GM19328 (cell line): ENCODE measurements at regions not wholly inside any gene's neighbourhood (a gene's known extent, or its start where the extent isn't known, plus 50 kb on each side); places are given as distances from the start of the nearest gene placed in this dataset.
"Not testable (repeated sequence)": the region's sequence is repeated elsewhere in the genome, so short reads cannot be mapped to it uniquely, and the experiment has no call there.

Source experiments
- ATAC-seq: cut with Tn5 transposase; IDR thresholded peaks from one replicate; pipeline ENCODE4 v1.9.1; 2021; ENCODE audit warnings: mild to moderate bottlenecking, moderate library complexity; ENCODE audit not compliant: unreplicated experiment

GRCh38 chr1:187689129-187689528 is 860.4 kb downstream of the PLA2G4A start:
- no peak for ATAC-seq

DNA sequence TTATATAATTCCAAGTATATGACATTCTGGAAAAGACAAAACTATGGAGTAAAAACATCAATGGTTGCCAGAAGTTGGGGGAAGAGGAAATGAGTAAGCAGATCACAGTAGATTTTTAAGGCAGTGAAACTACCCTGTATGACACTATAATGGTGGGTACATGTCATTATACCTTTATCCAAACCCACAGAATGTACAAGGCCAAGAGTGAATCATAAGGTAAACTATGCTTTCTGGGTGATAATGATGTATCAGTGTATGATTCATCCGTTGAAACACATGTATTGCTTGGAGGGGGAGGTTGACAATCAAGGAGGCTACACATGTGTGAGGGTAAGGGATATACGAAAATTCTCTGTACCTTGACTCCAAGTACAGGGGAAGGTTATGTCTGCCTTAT is 862.7 kb downstream of the PLA2G4A start:
- ATAC-seq: no peak

DNA sequence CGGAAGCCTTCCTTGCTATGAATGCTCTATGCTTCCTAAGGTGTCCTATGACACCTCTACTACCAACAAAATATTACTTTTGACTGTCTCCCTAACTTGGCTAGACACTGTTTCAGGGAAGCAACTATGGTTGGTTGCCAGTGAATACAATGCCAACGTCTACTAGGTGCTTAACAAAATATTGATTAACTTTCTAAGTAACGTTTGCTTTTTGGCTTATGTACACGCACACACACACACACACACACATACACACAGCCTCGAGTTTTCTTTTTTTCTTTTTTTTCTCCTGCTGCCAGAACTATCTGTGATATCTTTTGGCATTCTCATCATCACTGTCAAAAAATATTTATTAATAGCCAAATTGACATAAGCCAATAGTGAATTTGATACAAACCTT is 864.0 kb downstream of the PLA2G4A start:
- no peak for ATAC-seq

GRCh38 chr1:187696073-187696472 is 867.3 kb downstream of the PLA2G4A start:
- ATAC-seq: no peak

GRCh38 chr1:187703138-187704130 is 874.7 kb downstream of the PLA2G4A start:
- ATAC-seq: not testable (repeated sequence)

DNA sequence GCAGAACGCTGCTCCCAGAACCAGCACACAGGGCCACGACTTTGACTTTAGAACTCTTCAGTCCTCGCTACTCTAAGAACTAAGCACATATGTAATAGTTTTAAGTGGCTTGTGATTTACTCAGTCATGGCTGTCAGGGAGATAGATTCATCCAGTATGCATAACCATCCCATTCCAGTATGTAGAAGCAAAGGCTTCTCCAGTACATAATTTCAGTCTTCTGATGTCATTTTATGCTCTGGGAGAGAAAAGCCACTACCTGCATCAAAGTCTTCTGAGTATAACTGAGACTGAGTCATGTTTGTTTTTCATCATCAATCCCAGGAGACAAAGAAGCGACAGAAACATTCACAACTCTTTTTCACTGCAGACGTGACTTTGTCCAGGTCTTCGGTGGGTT is 885.7 kb downstream of the PLA2G4A start:
- ATAC-seq: no peak

GRCh38 chr1:187715483-187715882 is 886.7 kb downstream of the PLA2G4A start:
- ATAC-seq: no peak

DNA sequence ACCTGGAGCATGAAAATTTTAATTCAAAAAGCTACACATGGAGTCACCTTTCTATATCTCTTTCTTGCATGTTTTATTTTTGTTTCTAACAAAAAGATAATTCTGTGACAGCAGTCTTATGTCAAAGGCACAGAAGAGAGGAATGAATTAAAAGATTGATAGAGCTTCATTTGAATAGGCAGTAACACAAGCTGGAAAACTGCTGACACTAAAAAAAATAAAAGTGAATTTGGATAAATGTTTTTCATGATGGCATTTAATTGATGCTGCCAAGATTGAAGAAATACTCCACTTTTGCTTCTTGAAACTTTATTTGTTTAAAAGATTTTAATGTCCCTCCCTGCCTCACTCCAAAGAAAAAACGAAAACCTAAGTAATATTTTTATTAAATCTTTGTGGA is 887.4 kb downstream of the PLA2G4A start:
- no peak for ATAC-seq

- no peak for ATAC-seq
Observed at GRCh38 chr1:187718527-187718926, 889.8 kb downstream of the PLA2G4A start.

DNA sequence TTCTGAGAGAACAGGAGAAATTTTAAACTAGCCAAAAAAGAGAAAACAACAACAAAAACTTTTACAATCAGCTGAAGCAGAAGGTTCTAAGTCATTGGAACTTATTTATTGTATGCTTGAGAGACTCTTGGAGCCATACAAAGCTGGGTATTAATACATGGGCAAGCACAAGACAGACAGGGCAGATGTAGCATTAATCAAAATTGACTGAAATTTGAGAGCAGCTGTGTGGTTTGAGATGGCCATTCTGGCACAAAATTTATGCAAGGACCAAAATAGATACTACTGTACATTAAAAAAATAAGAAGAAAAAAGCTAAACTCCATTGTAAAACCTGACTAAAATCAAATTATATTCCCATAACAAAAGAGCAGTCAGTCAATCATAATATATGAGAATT is 892.5 kb downstream of the PLA2G4A start:
- no peak for ATAC-seq

- ATAC-seq: no peak
Observed at GRCh38 chr1:187725216-187725615, 896.5 kb downstream of the PLA2G4A start.

DNA sequence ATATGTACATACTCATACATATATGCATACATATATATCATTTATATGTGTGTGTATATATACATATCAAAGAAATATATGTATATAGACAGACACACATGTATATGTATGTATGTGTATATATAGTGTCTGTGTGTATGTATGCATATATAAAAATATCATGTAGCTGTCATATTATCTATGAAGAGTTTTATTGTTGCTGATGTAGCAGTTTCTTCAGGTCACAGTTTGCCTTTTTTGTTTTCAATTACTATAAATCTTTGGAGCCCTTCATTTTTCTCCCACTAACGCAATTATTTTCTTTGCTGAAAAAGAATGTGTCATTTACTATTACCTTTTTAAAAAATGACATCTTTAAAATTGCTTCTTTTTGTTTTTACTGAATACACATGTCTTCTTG is 904.5 kb downstream of the PLA2G4A start:
- ATAC-seq: no peak

- ATAC-seq: no peak
Observed at GRCh38 chr1:187734427-187734826, 905.7 kb downstream of the PLA2G4A start.

GRCh38 chr1:187744665-187745064 is 915.9 kb downstream of the PLA2G4A start:
- ATAC-seq: no peak

DNA sequence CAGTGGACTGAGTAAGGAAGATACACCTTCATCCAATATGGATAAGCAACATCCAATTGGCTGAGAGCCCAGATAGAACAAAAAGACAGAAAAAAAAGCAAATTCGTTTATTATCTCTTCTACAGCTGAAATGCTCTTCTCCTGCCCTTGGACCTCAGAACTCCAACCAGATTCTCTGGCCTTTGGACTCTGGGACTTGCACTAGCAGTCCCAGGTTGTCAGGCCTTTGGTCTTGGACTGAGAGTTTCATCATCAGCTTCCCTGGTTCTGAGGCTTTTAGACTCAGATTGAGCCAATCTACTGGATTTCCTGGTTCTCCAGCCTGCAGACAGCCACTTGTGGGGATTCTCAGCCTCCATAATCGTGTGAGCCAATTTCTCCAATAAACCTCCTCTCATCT is 926.8 kb downstream of the PLA2G4A start:
- ATAC-seq: no peak

DNA sequence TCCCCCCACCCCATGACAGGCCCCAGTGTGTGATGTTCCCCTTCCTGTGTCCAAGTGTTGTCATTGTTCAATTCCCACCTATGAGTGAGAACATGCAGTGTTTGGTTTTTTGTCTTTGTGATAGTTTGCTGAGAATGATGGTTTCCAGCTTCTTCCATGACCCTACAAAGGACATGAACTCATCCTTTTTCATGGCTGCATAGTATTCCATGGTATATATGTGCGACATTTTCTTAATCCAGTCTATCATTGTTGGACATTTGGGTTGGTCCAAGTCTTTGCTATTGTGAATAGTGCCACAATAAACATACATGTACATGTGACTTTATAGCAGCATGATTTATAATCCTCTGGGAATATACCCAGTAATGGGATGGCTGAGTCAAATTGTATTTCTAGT is 927.9 kb downstream of the PLA2G4A start:
- not testable (repeated sequence) for ATAC-seq

- ATAC-seq: no peak
Observed at GRCh38 chr1:187759825-187760333, 931.1 kb downstream of the PLA2G4A start.

GRCh38 chr1:187762118-187762517 is 933.4 kb downstream of the PLA2G4A start:
- no peak for ATAC-seq

DNA sequence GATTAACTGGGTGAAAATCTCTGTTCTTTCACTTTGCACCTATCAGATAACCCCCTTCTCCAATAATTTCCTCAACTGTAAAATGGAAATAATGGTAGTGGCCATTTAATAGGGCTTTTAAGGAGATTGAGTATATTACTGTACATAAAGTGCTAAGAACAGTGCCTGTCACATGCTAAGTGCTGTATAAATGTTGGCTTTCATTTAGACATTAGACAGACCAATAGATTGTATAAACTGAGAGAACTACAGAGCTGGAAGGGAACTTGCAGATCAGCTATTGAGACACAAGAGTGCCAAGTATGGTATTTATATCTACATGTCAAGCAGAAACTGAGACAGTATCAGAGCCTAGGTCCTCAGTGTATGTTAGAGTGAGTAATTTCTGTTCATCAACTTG is 934.7 kb downstream of the PLA2G4A start:
- no peak for ATAC-seq

DNA sequence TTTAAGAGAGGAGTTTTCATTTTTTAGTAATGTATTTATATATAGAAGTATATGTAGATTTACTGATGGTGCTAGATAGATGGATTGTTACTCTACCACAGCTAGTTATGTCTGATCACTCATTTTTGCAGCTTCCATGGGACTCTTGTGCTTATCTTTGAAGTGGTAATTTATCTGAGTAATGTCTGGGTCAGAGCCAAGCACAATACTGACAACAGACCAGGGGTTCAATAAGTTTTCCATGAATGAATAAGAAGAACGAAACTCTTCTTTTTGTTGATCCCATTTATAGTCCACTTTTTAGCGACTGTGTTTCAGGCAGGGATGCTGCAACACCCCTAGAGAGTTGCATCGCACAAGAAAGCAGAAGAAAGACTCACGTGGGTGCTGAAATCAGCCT is 935.2 kb downstream of the PLA2G4A start:
- no peak for ATAC-seq

- ATAC-seq: no peak
Observed at GRCh38 chr1:187771396-187771795, 942.6 kb downstream of the PLA2G4A start.

DNA sequence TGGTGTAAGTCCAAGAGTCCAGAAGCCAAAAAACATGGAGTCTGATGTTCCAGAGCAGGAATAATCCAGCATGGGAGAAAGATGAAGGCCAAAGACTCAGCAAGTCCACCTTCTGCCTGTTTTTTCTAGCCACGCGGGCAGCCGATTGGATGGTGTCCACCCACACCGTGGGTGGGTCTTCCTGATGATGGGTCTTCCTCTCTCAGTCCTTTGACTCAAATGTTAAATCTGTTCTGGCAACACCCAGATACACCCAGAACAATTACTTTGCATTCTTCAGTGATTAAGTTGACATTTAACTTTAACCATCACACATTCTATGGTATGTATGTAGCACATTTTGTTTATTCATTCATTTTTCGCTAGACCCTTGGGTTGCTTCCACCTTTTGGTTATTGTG is 944.4 kb downstream of the PLA2G4A start:
- no peak for ATAC-seq
